ENCODE measurements at regions not wholly inside any gene's neighbourhood (a gene's known extent, or its start where the extent isn't known, plus 50 kb on each side); places are given as distances from the start of the nearest gene placed in this dataset.

DNA sequence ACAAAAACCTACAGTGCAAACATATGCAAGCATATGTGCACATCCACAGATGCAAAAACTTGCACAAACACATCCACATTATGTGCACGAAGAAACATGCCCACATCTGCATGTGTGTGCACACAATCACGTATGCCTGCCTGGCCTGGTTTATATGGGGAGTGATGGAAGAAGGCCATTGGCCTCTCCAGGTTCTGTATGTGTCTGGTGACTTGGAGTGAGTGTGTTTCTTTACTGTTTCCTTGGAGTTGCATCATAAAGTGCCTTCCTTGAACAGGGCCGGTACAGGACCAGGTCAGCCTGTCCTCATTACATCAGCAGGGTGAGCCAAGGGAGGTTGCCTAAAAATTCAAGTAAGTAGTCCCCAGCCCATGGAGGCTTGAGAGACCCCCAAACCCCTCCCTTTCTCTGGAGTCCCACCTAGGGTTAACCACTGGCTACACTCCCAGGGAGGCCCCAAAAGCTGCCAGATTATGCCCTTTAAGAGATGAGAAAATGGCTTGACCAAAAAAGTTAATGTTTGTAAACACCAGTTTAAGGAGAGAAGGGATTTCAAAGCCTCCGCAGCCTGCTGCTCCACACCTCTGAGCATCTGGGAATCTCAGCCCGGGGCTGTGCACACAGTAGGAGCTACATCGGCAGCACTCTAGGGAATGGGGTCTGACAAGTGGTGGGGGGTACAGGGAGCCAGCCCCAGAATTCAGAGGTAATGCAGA is 140.8 kb downstream of the VEGFA start:
- no peak overlapping the region for H3K27ac ChIP-seq
- WGBS, result 70% methylated on average over 6 of the region's 6 CpGs

DNA sequence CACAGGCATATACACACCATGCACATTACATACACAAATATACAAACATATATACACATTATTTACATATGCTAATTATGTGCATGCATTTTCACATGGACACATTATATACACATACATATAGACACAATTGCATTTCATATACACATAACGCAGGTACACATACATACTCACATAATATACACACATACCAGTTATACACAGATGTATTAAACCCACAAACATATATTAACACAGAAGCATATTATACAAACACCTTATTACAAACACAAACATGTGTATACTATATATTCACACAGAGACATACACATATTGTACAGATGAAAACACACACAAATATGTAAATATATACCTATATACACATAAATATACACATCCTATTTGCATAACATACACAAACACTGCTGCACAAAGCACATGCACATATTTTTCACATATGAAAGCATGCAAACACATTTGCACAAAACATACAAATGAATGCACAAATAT is 140.2 kb downstream of the VEGFA start:
- H3K36me3 ChIP-seq, result no peaks in the 10 kb centered on the region
- TF ChIP-seq, protein P1, sequence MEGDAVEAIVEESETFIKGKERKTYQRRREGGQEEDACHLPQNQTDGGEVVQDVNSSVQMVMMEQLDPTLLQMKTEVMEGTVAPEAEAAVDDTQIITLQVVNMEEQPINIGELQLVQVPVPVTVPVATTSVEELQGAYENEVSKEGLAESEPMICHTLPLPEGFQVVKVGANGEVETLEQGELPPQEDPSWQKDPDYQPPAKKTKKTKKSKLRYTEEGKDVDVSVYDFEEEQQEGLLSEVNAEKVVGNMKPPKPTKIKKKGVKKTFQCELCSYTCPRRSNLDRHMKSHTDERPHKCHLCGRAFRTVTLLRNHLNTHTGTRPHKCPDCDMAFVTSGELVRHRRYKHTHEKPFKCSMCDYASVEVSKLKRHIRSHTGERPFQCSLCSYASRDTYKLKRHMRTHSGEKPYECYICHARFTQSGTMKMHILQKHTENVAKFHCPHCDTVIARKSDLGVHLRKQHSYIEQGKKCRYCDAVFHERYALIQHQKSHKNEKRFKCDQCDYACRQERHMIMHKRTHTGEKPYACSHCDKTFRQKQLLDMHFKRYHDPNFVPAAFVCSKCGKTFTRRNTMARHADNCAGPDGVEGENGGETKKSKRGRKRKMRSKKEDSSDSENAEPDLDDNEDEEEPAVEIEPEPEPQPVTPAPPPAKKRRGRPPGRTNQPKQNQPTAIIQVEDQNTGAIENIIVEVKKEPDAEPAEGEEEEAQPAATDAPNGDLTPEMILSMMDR (IDR thresholded peaks at IDR 0.05), result no peak
- TF ChIP-seq POLR2A (IDR thresholded peaks at IDR 0.05), result no peak
- no peak for TF ChIP-seq POLR2AphosphoS5 (IDR thresholded peaks at IDR 0.05)
- no peak overlapping the region for H3K27ac ChIP-seq
- no peaks in the 10 kb centered on the region for H3K27me3 ChIP-seq (replicated peaks; ENCODE audit: insufficient read depth)
- intact Hi-C loops (cut with DNase I), result no loop called here
- WGBS, result 42% methylated on average over 1 of the region's 1 CpG
- no peaks in the 10 kb centered on the region for H3K9me3 ChIP-seq
- no peak for DNase-seq (ENCODE audit: low spot score)
- H3K4me1 ChIP-seq (replicated peaks), result no peaks in the 10 kb centered on the region
- no peak overlapping the region for H3K4me3 ChIP-seq

More for the DNA sequence above, 140.8 kb downstream of the VEGFA start:
- Histone ChIP-seq H3K4me3 (no peak overlapping the region), H3K27me3 (replicated peaks; ENCODE audit: insufficient read depth) (no peaks in the 10 kb centered on the region), H3K9me3 (no peaks in the 10 kb centered on the region), H3K4me1 (replicated peaks) (no peaks in the 10 kb centered on the region), H3K36me3 (no peaks in the 10 kb centered on the region)
- TF ChIP-seq POLR2AphosphoS5 (IDR thresholded peaks at IDR 0.05) (no peak), POLR2A (IDR thresholded peaks at IDR 0.05) (no peak)
- TF ChIP-seq, protein P1 (IDR thresholded peaks at IDR 0.05), result no peak
- intact Hi-C loops (cut with DNase I), result no loop called here
- no peak for DNase-seq (ENCODE audit: low spot score)

- no peaks in the 10 kb centered on the region for H3K9me3 ChIP-seq
- H3K4me3 ChIP-seq, result no peak overlapping the region
- no peaks in the 10 kb centered on the region for H3K27me3 ChIP-seq (replicated peaks; ENCODE audit: insufficient read depth)
- no peaks in the 10 kb centered on the region for H3K36me3 ChIP-seq
- TF ChIP-seq, protein P1 (IDR thresholded peaks at IDR 0.05), result no peak
- no peaks in the 10 kb centered on the region for H3K4me1 ChIP-seq (replicated peaks)
- no peak for DNase-seq (ENCODE audit: low spot score)
- no peak overlapping the region for H3K27ac ChIP-seq
- 74% methylated on average over 7 of the region's 7 CpGs for WGBS
- intact Hi-C loops (cut with DNase I), result no loop called here
Observed at GRCh38 chr6:43909474-43910148, 139.6 kb downstream of the VEGFA start.

DNA sequence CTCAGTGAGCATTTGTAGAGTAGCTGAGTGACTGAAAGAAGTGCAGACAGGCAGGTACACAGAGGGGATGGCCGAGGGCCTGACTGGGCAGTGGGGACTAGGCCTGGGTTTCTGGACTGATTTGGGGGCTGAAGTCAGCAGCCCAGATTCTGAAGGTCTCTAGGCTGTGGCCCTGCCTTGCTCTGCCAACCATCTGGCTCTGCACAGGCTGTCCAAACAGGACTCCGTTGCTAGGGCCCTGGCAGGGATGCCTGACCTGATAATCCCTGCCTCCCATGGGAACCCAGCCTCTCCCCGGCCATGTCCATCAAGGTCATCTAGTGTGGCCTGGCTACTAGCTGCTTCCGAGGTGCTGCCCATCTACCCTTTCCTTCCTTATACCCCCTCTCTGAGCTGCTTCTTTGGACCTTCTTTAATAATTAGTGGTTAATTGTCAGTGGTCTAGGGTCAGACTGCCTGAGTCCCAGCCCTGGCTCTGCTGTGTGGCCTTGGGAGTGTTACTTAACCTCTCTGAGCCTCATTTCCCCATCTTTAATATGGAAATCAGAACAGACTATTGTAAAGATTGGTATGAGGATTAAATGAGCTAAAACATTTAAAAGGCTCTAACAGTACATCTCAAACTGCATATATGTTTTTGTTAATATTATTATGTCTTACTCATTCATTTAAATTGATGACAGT is 137.9 kb downstream of the VEGFA start:
- H3K4me1 ChIP-seq (replicated peaks), result no peaks in the 10 kb centered on the region
- H3K27ac ChIP-seq, result no peak overlapping the region
- 92% methylated on average over 4 of the region's 4 CpGs for WGBS
- H3K9me3 ChIP-seq, result no peaks in the 10 kb centered on the region
- DNase-seq (ENCODE audit: low spot score), result no peak
- TF ChIP-seq, protein P1 (IDR thresholded peaks at IDR 0.05), result no peak
- H3K36me3 ChIP-seq, result no peaks in the 10 kb centered on the region
- H3K27me3 ChIP-seq (replicated peaks; ENCODE audit: insufficient read depth), result no peaks in the 10 kb centered on the region
- H3K4me3 ChIP-seq, result no peak overlapping the region
- intact Hi-C loops (cut with DNase I), result no loop called here

Data from prostate gland (tissue), 2 donors.